Endothelial cell of umbilical vein (primary cell): ENCODE measurements at regions not wholly inside any gene's neighbourhood (a gene's known extent, or its start where the extent isn't known, plus 50 kb on each side); places are given as distances from the start of the nearest gene placed in this dataset.

Source experiments
- BruUV-seq: library from RNA; stranded (reverse); fragments of 400-500 nt; replicated peaks from 2 replicates; lab custom pipeline; 2021; lab: Mats Ljungman, UMichigan
- CTCF ChIA-PET: fragments of 300-600, 350-600 bp; sonication (Branson Sonifier 250); formaldehyde crosslinking; loops from one replicate; lab custom pipeline; 2021; ENCODE audit warnings: antibody characterized with exemption, inconsistent platforms; lab: Charles Lee
- POLR2A ChIA-PET: fragments of 300-600, 350-600 bp; sonication (Branson Sonifier 250); formaldehyde crosslinking; loops from one replicate; lab custom pipeline; 2021; ENCODE audit warnings: antibody characterized with exemption, inconsistent platforms; lab: Charles Lee
- DNase-seq: peaks from one replicate; pipeline ENCODE4 v3.0.0-alpha.2; 2011; ENCODE audit warnings: low read depth, low spot score
- FAIRE-seq: peaks from 2 replicates; lab custom pipeline; 2011; peaks lifted over from hg19 to GRCh38; lab: Jason Lieb, UNC
- H2AFZ ChIP-seq: 2 replicates; pipeline ENCODE4 v1.6.0; 2012; ENCODE audit warnings: low read depth, low read length, control low read depth, inconsistent platforms
- H3K27ac ChIP-seq: 2 replicates; pipeline ENCODE4 v1.5.1; 2011; ENCODE audit warnings: low read depth, mild to moderate bottlenecking, control low read depth, low read length, moderate library complexity; ENCODE audit not compliant: insufficient read depth
- H3K27me3 ChIP-seq, 2 experiments: 2 replicates each; pipeline versions ENCODE4 v1.6.0 to v1.6.1; 2011; ENCODE audit warnings: low read length in 2 of 2, mixed read lengths in 1 of 2; ENCODE audit not compliant: control insufficient read depth in 2 of 2, insufficient read depth in 2 of 2
- H3K36me3 ChIP-seq, 2 experiments: 2 replicates in 1 of 2; 3 replicates in 1 of 2; pipeline ENCODE4 v1.5.1; 2011; ENCODE audit warnings: low read length in 2 of 2, mild to moderate bottlenecking in 1 of 2, moderate library complexity in 1 of 2; ENCODE audit not compliant: control insufficient read depth in 2 of 2, insufficient read depth in 2 of 2; ENCODE audit errors: extremely low read depth in 1 of 2
- H3K4me1 ChIP-seq: 3 replicates; pipeline ENCODE4 v1.5.1; 2011; ENCODE audit warnings: mild to moderate bottlenecking, low read length; ENCODE audit not compliant: control insufficient read depth, insufficient read depth; ENCODE audit errors: extremely low read depth
- H3K4me2 ChIP-seq: 2 replicates; pipeline ENCODE4 v1.6.1; 2011; ENCODE audit warnings: low read length, control low read depth, mixed read lengths; ENCODE audit not compliant: insufficient read depth
- H3K4me3 ChIP-seq, 3 experiments: fragments of 200-600 bp in 1 of 3; sonication (generic), shearing (Covaris generic) in 1 of 3; replicated peaks in 1 of 3; 2 replicates each; pipeline ENCODE4 v1.5.1; 2011 to 2016; ENCODE audit warnings: control low read depth in 3 of 3, low read length in 3 of 3, mild to moderate bottlenecking in 2 of 3, inconsistent platforms in 1 of 3, low read depth in 1 of 3, moderate library complexity in 1 of 3; ENCODE audit not compliant: insufficient read depth in 1 of 3
- H3K79me2 ChIP-seq: 2 replicates; pipeline ENCODE4 v1.6.0; 2012; ENCODE audit warnings: low read length, inconsistent platforms; ENCODE audit not compliant: control insufficient read depth, insufficient read depth
- H3K9ac ChIP-seq: replicated peaks from 2 replicates; pipeline ENCODE3; 2011; ENCODE audit warnings: low read length, control low read depth; ENCODE audit not compliant: insufficient read depth; ENCODE audit errors: extremely low read depth
- H3K9me1 ChIP-seq: replicated peaks from 3 replicates; pipeline ENCODE4 v1.6.0; 2011; ENCODE audit warnings: mild to moderate bottlenecking, low read length; ENCODE audit not compliant: control insufficient read depth, insufficient read depth; ENCODE audit errors: extremely low read depth
- H3K9me3 ChIP-seq: replicated peaks from 2 replicates; pipeline ENCODE4 v1.5.1; 2012; ENCODE audit warnings: low read length, inconsistent platforms; ENCODE audit not compliant: control insufficient read depth, insufficient read depth
- H4K20me1 ChIP-seq: replicated peaks from 2 replicates; pipeline ENCODE3; 2011; ENCODE audit warnings: mild to moderate bottlenecking, low read length; ENCODE audit not compliant: control insufficient read depth, insufficient read depth; ENCODE audit errors: extremely low read depth
- EZH2 ChIP-seq: IDR thresholded peaks from 2 replicates; pipeline ENCODE4 v1.6.1; 2012; ENCODE audit warnings: borderline replicate concordance, low read depth, mild to moderate bottlenecking, moderate library complexity, low read length, inconsistent platforms; ENCODE audit not compliant: severe bottlenecking
- FOS ChIP-seq: IDR thresholded peaks from 2 replicates; pipeline ENCODE4 v1.6.1; 2011; ENCODE audit warnings: mild to moderate bottlenecking, low read length, moderate library complexity, borderline replicate concordance; ENCODE audit not compliant: insufficient read depth
- GATA2 ChIP-seq: IDR thresholded peaks from 2 replicates; pipeline ENCODE4 v1.7.0; 2011; ENCODE audit warnings: low read depth, mild to moderate bottlenecking, moderate library complexity, mixed read lengths, low read length; ENCODE audit not compliant: insufficient read length, insufficient read depth
- JUN ChIP-seq: IDR thresholded peaks from 2 replicates; pipeline ENCODE4 v1.6.1; 2011; ENCODE audit warnings: borderline replicate concordance, low read depth; ENCODE audit not compliant: insufficient read length, insufficient read depth
- MAX ChIP-seq: IDR thresholded peaks from 2 replicates; pipeline ENCODE4 v1.6.1; 2011; ENCODE audit not compliant: insufficient read depth, insufficient read length
- MYC ChIP-seq: IDR thresholded peaks from one replicate; pipeline ENCODE4 v1.6.1; 2011; ENCODE audit warnings: mild to moderate bottlenecking, low read depth, low read length
- POLR2A ChIP-seq: IDR thresholded peaks from 2 replicates; pipeline ENCODE4 v1.6.1; 2012; ENCODE audit warnings: low read depth, mild to moderate bottlenecking, control low read depth, low read length
- POLR2AphosphoS5 ChIP-seq: IDR thresholded peaks from 2 replicates; pipeline ENCODE4 v1.6.1; 2012; ENCODE audit warnings: low read depth, mild to moderate bottlenecking, control low read depth, low read length, moderate library complexity; ENCODE audit not compliant: insufficient read depth
- dilution Hi-C: fragments of 300-500 bp; cut with MboI; formaldehyde crosslinking; loops from one replicate; pipeline ENCODE4 v1.15.0; 2019; ENCODE audit warnings: low sequenced_read_pairs; ENCODE audit not compliant: extremely low pct_ligation_motif_present
- intact Hi-C: fragments of 100-400 bp; cut with micrococcal nuclease; formaldehyde crosslinking; loops from one replicate; pipeline ENCODE4 v1.10.0; 2022
- TF ChIP-seq, protein P1 (sequence below), 2 donors: IDR thresholded peaks; 1 replicate in 1 of 2; 2 replicates in 1 of 2; pipeline ENCODE4 v1.5.1; 2011; ENCODE audit warnings: low read length in 2 of 2, mild to moderate bottlenecking in 2 of 2, moderate library complexity in 2 of 2, control low read depth in 1 of 2, inconsistent platforms in 1 of 2, low read depth in 1 of 2; ENCODE audit not compliant: insufficient read depth in 1 of 2; ENCODE audit errors: extremely low read depth in 1 of 2

DNA sequence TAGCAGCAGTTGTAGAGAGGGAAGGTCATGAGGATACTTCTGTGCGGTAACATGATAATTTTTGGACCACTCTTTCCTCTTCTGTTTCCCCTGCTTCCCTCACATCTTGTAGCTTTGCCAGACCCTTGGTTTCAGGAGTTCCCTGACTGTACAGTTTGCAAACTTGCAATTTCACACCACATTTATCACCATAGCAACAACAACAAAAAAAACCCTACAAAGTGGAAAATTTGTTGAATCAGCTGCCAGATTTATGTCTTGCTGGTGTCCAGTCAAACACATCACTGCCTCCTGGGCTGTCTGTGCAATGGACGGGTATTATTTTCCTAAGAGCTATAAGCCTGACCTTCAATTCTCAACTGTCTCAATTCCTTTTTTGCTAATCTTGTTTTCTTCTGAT is 751.6 kb downstream of the TLR4 start:
- Histone ChIP-seq H3K27me3 (no peaks in the 10 kb centered on the region), H3K9me3 (no peaks in the 10 kb centered on the region), H3K79me2 (no peaks in the 10 kb centered on the region), H3K9me1 (no peaks in the 10 kb centered on the region), H2AFZ (no peak overlapping the region), H3K4me3 (no peak overlapping the region), H3K9ac (no peak overlapping the region), H3K27ac (no peak overlapping the region), H3K4me2 (no peak overlapping the region), H3K4me1 (no peaks in the 10 kb centered on the region), H4K20me1 (no peaks in the 10 kb centered on the region), H3K36me3 (no peaks in the 10 kb centered on the region)
- FAIRE-seq = no peak
- no TSS peak for BruUV-seq
- TF ChIP-seq POLR2A (no peak), EZH2 (no peak), MYC (no peak), POLR2AphosphoS5 (no peak), JUN (no peak), MAX (no peak), GATA2 (no peak), FOS (no peak)
- TF ChIP-seq, protein P1, sequence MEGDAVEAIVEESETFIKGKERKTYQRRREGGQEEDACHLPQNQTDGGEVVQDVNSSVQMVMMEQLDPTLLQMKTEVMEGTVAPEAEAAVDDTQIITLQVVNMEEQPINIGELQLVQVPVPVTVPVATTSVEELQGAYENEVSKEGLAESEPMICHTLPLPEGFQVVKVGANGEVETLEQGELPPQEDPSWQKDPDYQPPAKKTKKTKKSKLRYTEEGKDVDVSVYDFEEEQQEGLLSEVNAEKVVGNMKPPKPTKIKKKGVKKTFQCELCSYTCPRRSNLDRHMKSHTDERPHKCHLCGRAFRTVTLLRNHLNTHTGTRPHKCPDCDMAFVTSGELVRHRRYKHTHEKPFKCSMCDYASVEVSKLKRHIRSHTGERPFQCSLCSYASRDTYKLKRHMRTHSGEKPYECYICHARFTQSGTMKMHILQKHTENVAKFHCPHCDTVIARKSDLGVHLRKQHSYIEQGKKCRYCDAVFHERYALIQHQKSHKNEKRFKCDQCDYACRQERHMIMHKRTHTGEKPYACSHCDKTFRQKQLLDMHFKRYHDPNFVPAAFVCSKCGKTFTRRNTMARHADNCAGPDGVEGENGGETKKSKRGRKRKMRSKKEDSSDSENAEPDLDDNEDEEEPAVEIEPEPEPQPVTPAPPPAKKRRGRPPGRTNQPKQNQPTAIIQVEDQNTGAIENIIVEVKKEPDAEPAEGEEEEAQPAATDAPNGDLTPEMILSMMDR (IDR thresholded peaks at IDR 0.05; ENCODE audit: extremely low read depth in 1 of 2, insufficient read depth in 1 of 2, low read depth in 1 of 2, low read length in 2 of 2) = no peak
- ChIA-PET POLR2A (no interaction called here), CTCF (no interaction called here)
- intact Hi-C loops (no loop called here), dilution Hi-C loops (no loop called here)
- no peak for DNase-seq
